Upper lobe of left lung (tissue), 4 donors: ENCODE measurements at regions not wholly inside any gene's neighbourhood (a gene's known extent, or its start where the extent isn't known, plus 50 kb on each side); places are given as distances from the start of the nearest gene placed in this dataset.

Source experiments
- EP300 ChIP-seq, 4 donors: sonication (generic); formaldehyde crosslinking; IDR thresholded peaks; one replicate each; pipeline ENCODE4 v1.5.1; 2017; ENCODE audit warnings: antibody characterized with exemption in 4 of 4, control low read depth in 2 of 4
- POLR2A ChIP-seq, 4 donors: fragments of 450-650 bp; IDR thresholded peaks; one replicate each; pipeline ENCODE4 v1.5.1; 2016 to 2017; ENCODE audit warnings: antibody characterized with exemption in 4 of 4, mild to moderate bottlenecking in 2 of 4
- POLR2AphosphoS5 ChIP-seq, 2 donors: sonication (generic); formaldehyde crosslinking; IDR thresholded peaks; one replicate each; pipeline ENCODE4 v1.5.1; 2017; ENCODE audit warnings: antibody characterized with exemption in 2 of 2
- TF ChIP-seq, protein P1 (sequence below), 6 experiments: fragments of 450-650 bp in 4 of 6; fragments of 200-600 bp in 2 of 6; sonication (generic) in 2 of 6; IDR thresholded peaks; one replicate each; pipeline ENCODE4 v1.5.1; 2016 to 2019; ENCODE audit warnings: antibody characterized with exemption in 6 of 6

DNA sequence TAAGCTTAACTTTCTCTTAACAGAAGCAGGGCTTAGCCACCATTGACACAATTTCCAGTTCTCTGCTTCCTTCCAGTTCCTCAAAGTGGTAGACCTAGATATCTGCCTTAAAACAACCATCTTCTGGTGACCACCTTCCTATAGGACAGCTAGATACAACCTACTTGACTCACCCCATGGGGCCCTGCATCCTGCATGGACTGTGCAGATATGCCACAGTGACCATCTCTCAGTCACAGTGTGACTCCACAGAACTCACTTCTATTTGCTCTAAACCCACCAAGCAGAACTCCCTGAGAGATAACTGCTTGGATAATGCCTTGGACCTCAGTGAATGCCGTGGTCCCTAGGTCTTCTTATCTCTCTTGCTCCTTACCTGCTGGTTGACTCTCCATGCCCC is 621.6 kb downstream of the IQCM start:
- TF ChIP-seq, protein P1, sequence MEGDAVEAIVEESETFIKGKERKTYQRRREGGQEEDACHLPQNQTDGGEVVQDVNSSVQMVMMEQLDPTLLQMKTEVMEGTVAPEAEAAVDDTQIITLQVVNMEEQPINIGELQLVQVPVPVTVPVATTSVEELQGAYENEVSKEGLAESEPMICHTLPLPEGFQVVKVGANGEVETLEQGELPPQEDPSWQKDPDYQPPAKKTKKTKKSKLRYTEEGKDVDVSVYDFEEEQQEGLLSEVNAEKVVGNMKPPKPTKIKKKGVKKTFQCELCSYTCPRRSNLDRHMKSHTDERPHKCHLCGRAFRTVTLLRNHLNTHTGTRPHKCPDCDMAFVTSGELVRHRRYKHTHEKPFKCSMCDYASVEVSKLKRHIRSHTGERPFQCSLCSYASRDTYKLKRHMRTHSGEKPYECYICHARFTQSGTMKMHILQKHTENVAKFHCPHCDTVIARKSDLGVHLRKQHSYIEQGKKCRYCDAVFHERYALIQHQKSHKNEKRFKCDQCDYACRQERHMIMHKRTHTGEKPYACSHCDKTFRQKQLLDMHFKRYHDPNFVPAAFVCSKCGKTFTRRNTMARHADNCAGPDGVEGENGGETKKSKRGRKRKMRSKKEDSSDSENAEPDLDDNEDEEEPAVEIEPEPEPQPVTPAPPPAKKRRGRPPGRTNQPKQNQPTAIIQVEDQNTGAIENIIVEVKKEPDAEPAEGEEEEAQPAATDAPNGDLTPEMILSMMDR (IDR thresholded peaks at IDR 0.05): no peak
- TF ChIP-seq POLR2A (IDR thresholded peaks at IDR 0.05) (no peak), EP300 (IDR thresholded peaks at IDR 0.05) (no peak), POLR2AphosphoS5 (IDR thresholded peaks at IDR 0.05) (no peak)
